Neural cell (in vitro differentiated cells): ENCODE measurements at regions not wholly inside any gene's neighbourhood (a gene's known extent, or its start where the extent isn't known, plus 50 kb on each side); places are given as distances from the start of the nearest gene placed in this dataset.

ENCODE experiments used
- H2AFZ ChIP-seq: fragments of 200-600, 300-800 bp; sonication (generic), shearing (Covaris generic); 2 replicates; pipeline ENCODE4 v1.6.0; 2014; ENCODE audit warnings: low read depth, mild to moderate bottlenecking, antibody characterized with exemption, low read length, moderate library complexity
- H3F3A ChIP-seq: fragments of 200-600 bp; shearing (Covaris generic); 2 replicates; pipeline ENCODE4 v1.6.1; 2016; ENCODE audit warnings: mild to moderate bottlenecking, moderate library complexity, mixed read lengths, antibody characterized with exemption, low read length; ENCODE audit not compliant: insufficient read depth, poor library complexity, severe bottlenecking
- H3K27ac ChIP-seq: fragments of 200-600, 300-800 bp; sonication (generic), shearing (Covaris generic); 2 replicates; pipeline ENCODE4 v1.5.1; 2014; ENCODE audit warnings: mild to moderate bottlenecking, low read length, moderate library complexity
- H3K27me3 ChIP-seq: fragments of 300-800, 200-600 bp; sonication (generic), shearing (Covaris generic); 2 replicates; pipeline ENCODE4 v1.6.0; 2014; ENCODE audit warnings: mild to moderate bottlenecking, low read depth, low read length, moderate library complexity; ENCODE audit not compliant: insufficient read depth
- H3K36me3 ChIP-seq: fragments of 300-800, 200-600 bp; sonication (generic), shearing (Covaris generic); 2 replicates; pipeline ENCODE4 v1.5.1; 2014; ENCODE audit warnings: mild to moderate bottlenecking, antibody characterized with exemption, low read length, moderate library complexity; ENCODE audit not compliant: insufficient read depth
- H3K4me2 ChIP-seq: fragments of 300-800, 200-600 bp; sonication (generic), shearing (Covaris generic); 2 replicates; pipeline ENCODE4 v1.6.0; 2014; ENCODE audit warnings: mild to moderate bottlenecking, low read length
- H3K4me3 ChIP-seq: fragments of 300-800, 200-600 bp; sonication (generic), shearing (Covaris generic); 2 replicates; pipeline ENCODE4 v1.5.1; 2014; ENCODE audit warnings: mild to moderate bottlenecking, low read length, moderate library complexity
- H3K79me2 ChIP-seq: fragments of 200-600 bp; shearing (Covaris generic); replicated peaks from 2 replicates; pipeline ENCODE4 v1.6.0; 2014; ENCODE audit warnings: mild to moderate bottlenecking, low read length, moderate library complexity; ENCODE audit not compliant: insufficient read depth
- H3K9ac ChIP-seq: fragments of 300-800, 200-600 bp; sonication (generic), shearing (Covaris generic); 2 replicates; pipeline ENCODE4 v1.6.1; 2016; ENCODE audit warnings: mild to moderate bottlenecking, low read length, mixed read lengths
- H3K9me2 ChIP-seq: fragments of 200-600 bp; shearing (Covaris generic); 2 replicates; pipeline ENCODE4 v1.6.1; 2016; ENCODE audit warnings: mild to moderate bottlenecking, low read length, mixed read lengths; ENCODE audit not compliant: insufficient read depth
- H3K9me3 ChIP-seq: fragments of 200-600, 300-800 bp; sonication (generic), shearing (Covaris generic); 2 replicates; pipeline ENCODE4 v1.6.1; 2016; ENCODE audit warnings: mild to moderate bottlenecking, mixed run types, low read length, moderate library complexity, mixed read lengths
- H4K20me1 ChIP-seq: fragments of 200-600 bp; shearing (Covaris generic); 2 replicates; pipeline ENCODE4 v1.6.1; 2016; ENCODE audit warnings: mild to moderate bottlenecking, mixed run types; ENCODE audit not compliant: insufficient read depth
- CTCF ChIP-seq: fragments of 450-650 bp; IDR thresholded peaks from 2 replicates; pipeline ENCODE4 v1.5.1; 2014; ENCODE audit warnings: antibody characterized with exemption, mild to moderate bottlenecking, moderate library complexity; ENCODE audit not compliant: poor library complexity, severe bottlenecking
- EP300 ChIP-seq: fragments of 450-650 bp; conservative IDR thresholded peaks from 2 replicates; pipeline ENCODE4 v1.6.1; 2014; ENCODE audit warnings: antibody characterized with exemption, mild to moderate bottlenecking, moderate library complexity; ENCODE audit not compliant: poor library complexity, severe bottlenecking
- EZH2 ChIP-seq: fragments of 200-600, 300-800 bp; shearing (Covaris generic), sonication (generic); IDR thresholded peaks from 2 replicates; pipeline ENCODE4 v1.6.1; 2014; ENCODE audit warnings: antibody characterized with exemption, low read length, borderline replicate concordance, mild to moderate bottlenecking; ENCODE audit not compliant: insufficient read depth, poor library complexity, severe bottlenecking
- MXI1 ChIP-seq: fragments of 450-650 bp; conservative IDR thresholded peaks from 2 replicates; pipeline ENCODE4 v1.6.1; 2014; ENCODE audit warnings: antibody characterized with exemption, mild to moderate bottlenecking; ENCODE audit not compliant: poor library complexity, severe bottlenecking
- POLR2AphosphoS5 ChIP-seq: IDR thresholded peaks from 2 replicates; pipeline ENCODE4 v1.6.1; 2012
- RAD21 ChIP-seq: fragments of 450-650 bp; conservative IDR thresholded peaks from 2 replicates; pipeline ENCODE4 v1.6.1; 2014; ENCODE audit warnings: antibody characterized with exemption, mild to moderate bottlenecking, moderate library complexity
- REST ChIP-seq: IDR thresholded peaks from 2 replicates; pipeline ENCODE4 v1.6.1; 2012; ENCODE audit warnings: borderline replicate concordance
- SMC3 ChIP-seq: fragments of 450-650 bp; conservative IDR thresholded peaks from 2 replicates; pipeline ENCODE4 v1.6.1; 2014; ENCODE audit warnings: antibody characterized with exemption, mild to moderate bottlenecking, moderate library complexity; ENCODE audit not compliant: poor library complexity
- TAF1 ChIP-seq: IDR thresholded peaks from 2 replicates; pipeline ENCODE4 v1.6.1; 2012; ENCODE audit warnings: low read depth

- Histone ChIP-seq H3K79me2 (no peaks in the 10 kb centered on the region), H3K9me3 (peaks cover 4% of the 10 kb centered on the region), H3K4me3 (no peak overlapping the region), H3K9me2 (no peaks in the 10 kb centered on the region), H4K20me1 (no peaks in the 10 kb centered on the region), H3K27ac (no peak overlapping the region), H3K27me3 (no peaks in the 10 kb centered on the region), H2AFZ (no peak overlapping the region), H3K4me2 (no peak overlapping the region), H3K9ac (no peak overlapping the region), H3K36me3 (no peaks in the 10 kb centered on the region), H3F3A (no peaks in the 10 kb centered on the region)
- no peak for TF ChIP-seq TAF1
- TF ChIP-seq RAD21, result no peak
- TF ChIP-seq CTCF, result no peak
- no peak for TF ChIP-seq POLR2AphosphoS5
- no peak for TF ChIP-seq EP300
- TF ChIP-seq EZH2, result no peak
- no peak for TF ChIP-seq MXI1
- TF ChIP-seq REST, result no peak
Measured at GRCh38 chr21:38887062-38887686, 81.4 kb downstream of the ETS2 start.

DNA sequence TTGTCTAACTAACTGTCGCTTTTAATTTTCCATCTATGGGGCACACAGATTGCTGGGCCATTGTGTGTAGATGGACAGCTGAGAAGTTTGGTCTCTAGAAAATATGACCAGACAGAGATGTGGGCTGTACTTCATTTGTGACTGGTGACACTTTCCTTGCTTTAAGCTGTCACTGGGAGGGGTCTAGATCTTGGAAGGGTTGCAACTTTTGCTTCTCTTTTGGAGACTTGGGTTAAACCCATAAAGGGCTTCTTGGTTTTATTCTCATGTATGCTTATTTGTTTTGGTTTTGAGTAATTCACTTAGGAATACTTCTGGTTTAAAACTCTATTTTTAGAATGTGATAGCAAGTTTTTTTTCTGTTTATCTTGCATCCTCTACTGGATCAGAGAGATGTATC is 80.2 kb downstream of the ETS2 start:
- H3F3A ChIP-seq, result no peaks in the 10 kb centered on the region
- no peak overlapping the region for H3K4me3 ChIP-seq
- H3K36me3 ChIP-seq, result no peaks in the 10 kb centered on the region
- H3K9me3 ChIP-seq, result peaks cover 4% of the 10 kb centered on the region
- H3K27ac ChIP-seq, result no peak overlapping the region
- TF ChIP-seq POLR2AphosphoS5 (no peak), EZH2 (no peak), CTCF (no peak), RAD21 (no peak), MXI1 (no peak), TAF1 (no peak), SMC3 (no peak), REST (no peak), EP300 (no peak)
- no peaks in the 10 kb centered on the region for H4K20me1 ChIP-seq
- H3K4me2 ChIP-seq, result no peak overlapping the region
- no peaks in the 10 kb centered on the region for H3K79me2 ChIP-seq
- no peak overlapping the region for H3K9ac ChIP-seq
- H2AFZ ChIP-seq, result no peak overlapping the region
- no peaks in the 10 kb centered on the region for H3K9me2 ChIP-seq
- no peaks in the 10 kb centered on the region for H3K27me3 ChIP-seq
